K562 (cell line): ENCODE measurements at regions not wholly inside any gene's neighbourhood (a gene's known extent, or its start where the extent isn't known, plus 50 kb on each side); places are given as distances from the start of the nearest gene placed in this dataset.

Source experiments
- CEBPZ ChIP-seq: fragments of 150-350 bp; IDR thresholded peaks from 2 replicates; pipeline ENCODE4 v1.6.1; 2014; ENCODE audit warnings: low read depth, mild to moderate bottlenecking, low read length, borderline replicate concordance
- PRPF4 ChIP-seq: fragments of 200-400 bp; formaldehyde crosslinking; IDR thresholded peaks from one replicate; pipeline ENCODE4 v1.6.1; 2017; ENCODE audit warnings: low read length, low read depth, mild to moderate bottlenecking; ENCODE audit not compliant: insufficient read depth, poor library complexity, severe bottlenecking
- RBFOX2 ChIP-seq: fragments of 200-400 bp; formaldehyde crosslinking; IDR thresholded peaks from 2 replicates; pipeline ENCODE4 v1.6.1; 2017; ENCODE audit warnings: low read depth, mild to moderate bottlenecking, low read length, moderate library complexity
- SFPQ ChIP-seq: fragments of 200-400 bp; formaldehyde crosslinking; IDR thresholded peaks from 2 replicates; pipeline ENCODE4 v1.6.1; 2017; ENCODE audit warnings: mild to moderate bottlenecking, low read depth, low read length, moderate library complexity
- TF ChIP-seq, protein P1 (sequence below): IDR thresholded peaks from 2 replicates; pipeline ENCODE4 v1.6.1; 2016; ENCODE audit warnings: missing genetic modification characterization, missing compliant biosample characterization
- TF ChIP-seq, protein P2 (sequence below): fragments of 200-800 bp; sonication (Bioruptor generic); IDR thresholded peaks from 2 replicates; pipeline ENCODE4 v1.6.1; 2016; ENCODE audit warnings: missing genetic modification characterization, missing compliant biosample characterization
- TF ChIP-seq, protein P3 (sequence below), 2 experiments: fragments of 450-650 bp in 1 of 2; IDR thresholded peaks; 2 replicates each; pipeline ENCODE4 v1.6.1; 2011 to 2017; ENCODE audit warnings: low read depth in 2 of 2, antibody characterized with exemption in 1 of 2, borderline replicate concordance in 1 of 2, low read length in 1 of 2, mild to moderate bottlenecking in 1 of 2, mixed read lengths in 1 of 2; ENCODE audit not compliant: control insufficient read depth in 1 of 2

- TF ChIP-seq, protein P1, sequence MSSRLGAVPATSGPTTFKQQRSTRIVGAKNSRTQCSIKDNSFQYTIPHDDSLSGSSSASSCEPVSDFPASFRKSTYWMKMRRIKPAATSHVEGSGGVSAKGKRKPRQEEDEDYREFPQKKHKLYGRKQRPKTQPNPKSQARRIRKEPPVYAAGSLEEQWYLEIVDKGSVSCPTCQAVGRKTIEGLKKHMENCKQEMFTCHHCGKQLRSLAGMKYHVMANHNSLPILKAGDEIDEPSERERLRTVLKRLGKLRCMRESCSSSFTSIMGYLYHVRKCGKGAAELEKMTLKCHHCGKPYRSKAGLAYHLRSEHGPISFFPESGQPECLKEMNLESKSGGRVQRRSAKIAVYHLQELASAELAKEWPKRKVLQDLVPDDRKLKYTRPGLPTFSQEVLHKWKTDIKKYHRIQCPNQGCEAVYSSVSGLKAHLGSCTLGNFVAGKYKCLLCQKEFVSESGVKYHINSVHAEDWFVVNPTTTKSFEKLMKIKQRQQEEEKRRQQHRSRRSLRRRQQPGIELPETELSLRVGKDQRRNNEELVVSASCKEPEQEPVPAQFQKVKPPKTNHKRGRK (tag), result no peak
- TF ChIP-seq RBFOX2 (no peak), SFPQ (no peak), CEBPZ (no peak), PRPF4 (no peak)
- TF ChIP-seq, protein P2, sequence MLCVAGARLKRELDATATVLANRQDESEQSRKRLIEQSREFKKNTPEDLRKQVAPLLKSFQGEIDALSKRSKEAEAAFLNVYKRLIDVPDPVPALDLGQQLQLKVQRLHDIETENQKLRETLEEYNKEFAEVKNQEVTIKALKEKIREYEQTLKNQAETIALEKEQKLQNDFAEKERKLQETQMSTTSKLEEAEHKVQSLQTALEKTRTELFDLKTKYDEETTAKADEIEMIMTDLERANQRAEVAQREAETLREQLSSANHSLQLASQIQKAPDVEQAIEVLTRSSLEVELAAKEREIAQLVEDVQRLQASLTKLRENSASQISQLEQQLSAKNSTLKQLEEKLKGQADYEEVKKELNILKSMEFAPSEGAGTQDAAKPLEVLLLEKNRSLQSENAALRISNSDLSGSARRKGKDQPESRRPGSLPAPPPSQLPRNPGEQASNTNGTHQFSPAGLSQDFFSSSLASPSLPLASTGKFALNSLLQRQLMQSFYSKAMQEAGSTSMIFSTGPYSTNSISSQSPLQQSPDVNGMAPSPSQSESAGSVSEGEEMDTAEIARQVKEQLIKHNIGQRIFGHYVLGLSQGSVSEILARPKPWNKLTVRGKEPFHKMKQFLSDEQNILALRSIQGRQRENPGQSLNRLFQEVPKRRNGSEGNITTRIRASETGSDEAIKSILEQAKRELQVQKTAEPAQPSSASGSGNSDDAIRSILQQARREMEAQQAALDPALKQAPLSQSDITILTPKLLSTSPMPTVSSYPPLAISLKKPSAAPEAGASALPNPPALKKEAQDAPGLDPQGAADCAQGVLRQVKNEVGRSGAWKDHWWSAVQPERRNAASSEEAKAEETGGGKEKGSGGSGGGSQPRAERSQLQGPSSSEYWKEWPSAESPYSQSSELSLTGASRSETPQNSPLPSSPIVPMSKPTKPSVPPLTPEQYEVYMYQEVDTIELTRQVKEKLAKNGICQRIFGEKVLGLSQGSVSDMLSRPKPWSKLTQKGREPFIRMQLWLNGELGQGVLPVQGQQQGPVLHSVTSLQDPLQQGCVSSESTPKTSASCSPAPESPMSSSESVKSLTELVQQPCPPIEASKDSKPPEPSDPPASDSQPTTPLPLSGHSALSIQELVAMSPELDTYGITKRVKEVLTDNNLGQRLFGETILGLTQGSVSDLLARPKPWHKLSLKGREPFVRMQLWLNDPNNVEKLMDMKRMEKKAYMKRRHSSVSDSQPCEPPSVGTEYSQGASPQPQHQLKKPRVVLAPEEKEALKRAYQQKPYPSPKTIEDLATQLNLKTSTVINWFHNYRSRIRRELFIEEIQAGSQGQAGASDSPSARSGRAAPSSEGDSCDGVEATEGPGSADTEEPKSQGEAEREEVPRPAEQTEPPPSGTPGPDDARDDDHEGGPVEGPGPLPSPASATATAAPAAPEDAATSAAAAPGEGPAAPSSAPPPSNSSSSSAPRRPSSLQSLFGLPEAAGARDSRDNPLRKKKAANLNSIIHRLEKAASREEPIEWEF (CRISPR knock-in tag), result no peak
- TF ChIP-seq, protein P3, sequence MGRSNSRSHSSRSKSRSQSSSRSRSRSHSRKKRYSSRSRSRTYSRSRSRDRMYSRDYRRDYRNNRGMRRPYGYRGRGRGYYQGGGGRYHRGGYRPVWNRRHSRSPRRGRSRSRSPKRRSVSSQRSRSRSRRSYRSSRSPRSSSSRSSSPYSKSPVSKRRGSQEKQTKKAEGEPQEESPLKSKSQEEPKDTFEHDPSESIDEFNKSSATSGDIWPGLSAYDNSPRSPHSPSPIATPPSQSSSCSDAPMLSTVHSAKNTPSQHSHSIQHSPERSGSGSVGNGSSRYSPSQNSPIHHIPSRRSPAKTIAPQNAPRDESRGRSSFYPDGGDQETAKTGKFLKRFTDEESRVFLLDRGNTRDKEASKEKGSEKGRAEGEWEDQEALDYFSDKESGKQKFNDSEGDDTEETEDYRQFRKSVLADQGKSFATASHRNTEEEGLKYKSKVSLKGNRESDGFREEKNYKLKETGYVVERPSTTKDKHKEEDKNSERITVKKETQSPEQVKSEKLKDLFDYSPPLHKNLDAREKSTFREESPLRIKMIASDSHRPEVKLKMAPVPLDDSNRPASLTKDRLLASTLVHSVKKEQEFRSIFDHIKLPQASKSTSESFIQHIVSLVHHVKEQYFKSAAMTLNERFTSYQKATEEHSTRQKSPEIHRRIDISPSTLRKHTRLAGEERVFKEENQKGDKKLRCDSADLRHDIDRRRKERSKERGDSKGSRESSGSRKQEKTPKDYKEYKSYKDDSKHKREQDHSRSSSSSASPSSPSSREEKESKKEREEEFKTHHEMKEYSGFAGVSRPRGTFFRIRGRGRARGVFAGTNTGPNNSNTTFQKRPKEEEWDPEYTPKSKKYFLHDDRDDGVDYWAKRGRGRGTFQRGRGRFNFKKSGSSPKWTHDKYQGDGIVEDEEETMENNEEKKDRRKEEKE (IDR thresholded peaks at IDR 0.05; ENCODE audit: borderline replicate concordance in 1 of 2, control insufficient read depth in 1 of 2, low read depth in 2 of 2, low read length in 1 of 2), result no peak
- TF ChIP-seq, all 486 proteins: peak for 0
Observed at GRCh38 chr2:167826906-167827305, 420.5 kb downstream of the STK39 start (continued).
